ENCODE measurements at regions not wholly inside any gene's neighbourhood (a gene's known extent, or its start where the extent isn't known, plus 50 kb on each side); places are given as distances from the start of the nearest gene placed in this dataset.
"Not testable (repeated sequence)": the region's sequence is repeated elsewhere in the genome, so short reads cannot be mapped to it uniquely, and the experiment has no call there.

DNA sequence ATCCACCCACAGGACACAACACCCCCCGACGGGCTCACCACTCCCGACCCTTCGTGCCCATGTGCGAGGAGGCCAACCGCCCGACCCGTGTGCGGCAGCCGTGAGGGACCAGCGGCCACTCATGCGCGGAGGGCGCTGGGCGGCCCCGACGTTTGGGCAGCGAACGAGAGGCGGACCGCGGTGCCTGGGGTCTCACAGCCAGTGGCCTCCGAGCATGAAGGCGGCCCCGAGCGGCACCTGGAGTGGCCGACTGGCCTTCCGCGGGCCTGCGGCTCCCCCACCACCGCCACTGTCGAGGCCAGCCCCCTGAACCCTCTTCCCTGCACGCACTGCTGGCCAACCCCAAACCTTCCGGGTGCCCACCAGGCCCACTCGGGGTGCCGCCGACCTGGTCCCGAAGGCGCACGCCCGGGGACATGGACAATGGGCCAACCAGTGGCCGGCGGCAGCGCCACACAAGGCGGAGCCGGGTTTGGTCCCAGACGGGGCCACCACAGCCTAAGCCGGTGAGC lies 4274.9 kb upstream of the OR11H1 start:
- no peak for DNase-seq

DNA sequence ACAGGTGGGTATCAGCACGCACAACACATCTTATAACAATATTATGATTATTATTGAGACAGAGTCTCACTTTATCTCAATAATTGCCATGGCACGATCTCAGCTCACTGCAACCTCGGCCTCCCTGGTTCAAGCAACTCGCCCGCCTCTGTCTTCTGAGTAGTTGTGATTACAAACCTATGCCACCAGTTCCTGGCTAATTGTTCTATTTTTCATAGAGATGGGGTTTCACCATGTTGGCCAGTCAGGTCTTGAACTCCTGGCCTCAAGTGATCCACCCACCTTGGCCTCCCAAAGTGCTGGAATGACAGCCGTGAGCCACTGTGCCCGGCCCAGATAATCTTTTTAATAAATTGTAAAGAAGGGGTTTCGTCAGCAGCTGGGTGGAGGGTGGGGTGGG lies 4257.0 kb upstream of the OR11H1 start:
- not testable (repeated sequence) for DNase-seq

DNA sequence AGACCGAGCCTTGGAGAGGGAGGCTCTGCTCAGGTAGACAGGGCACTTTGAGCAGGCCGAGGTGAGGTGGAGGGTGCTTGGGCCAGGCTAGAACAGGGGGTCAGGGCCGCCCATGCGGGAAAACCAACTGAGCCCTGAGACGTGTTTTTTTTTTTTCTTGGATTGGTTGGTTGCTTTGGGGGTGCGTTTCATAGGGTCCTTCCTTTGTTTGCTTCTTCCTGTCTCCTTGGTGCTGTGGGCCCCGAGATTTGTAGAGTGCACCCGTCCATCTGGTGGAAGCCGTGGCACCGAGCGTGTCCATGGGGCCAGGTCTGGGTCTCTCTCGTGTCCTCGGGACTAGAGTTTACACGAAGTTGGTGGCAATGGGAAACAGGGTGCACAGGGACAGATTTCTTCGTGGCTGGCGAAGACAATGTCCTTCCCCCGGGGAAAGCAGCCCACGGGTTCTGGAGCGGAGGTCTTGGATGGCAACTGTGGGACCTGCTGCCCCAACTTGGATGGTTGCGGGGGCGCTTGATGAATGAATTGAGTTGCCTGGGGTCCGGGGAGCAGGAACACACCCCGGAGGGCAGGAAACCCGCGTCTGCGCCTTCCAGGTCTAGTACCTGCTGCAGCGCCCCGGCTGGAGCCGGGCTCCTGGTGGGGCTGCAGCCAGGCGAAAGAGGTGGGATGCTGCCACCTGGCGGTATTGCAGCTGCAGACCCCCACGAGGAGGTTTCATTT lies 4242.7 kb upstream of the OR11H1 start:
- DNase-seq, result peak; percentile 17

- not testable (repeated sequence) for DNase-seq
These were observed 4242.2 kb upstream of the OR11H1 start for GRCh38 chr22:11285839-11286205.

DNA sequence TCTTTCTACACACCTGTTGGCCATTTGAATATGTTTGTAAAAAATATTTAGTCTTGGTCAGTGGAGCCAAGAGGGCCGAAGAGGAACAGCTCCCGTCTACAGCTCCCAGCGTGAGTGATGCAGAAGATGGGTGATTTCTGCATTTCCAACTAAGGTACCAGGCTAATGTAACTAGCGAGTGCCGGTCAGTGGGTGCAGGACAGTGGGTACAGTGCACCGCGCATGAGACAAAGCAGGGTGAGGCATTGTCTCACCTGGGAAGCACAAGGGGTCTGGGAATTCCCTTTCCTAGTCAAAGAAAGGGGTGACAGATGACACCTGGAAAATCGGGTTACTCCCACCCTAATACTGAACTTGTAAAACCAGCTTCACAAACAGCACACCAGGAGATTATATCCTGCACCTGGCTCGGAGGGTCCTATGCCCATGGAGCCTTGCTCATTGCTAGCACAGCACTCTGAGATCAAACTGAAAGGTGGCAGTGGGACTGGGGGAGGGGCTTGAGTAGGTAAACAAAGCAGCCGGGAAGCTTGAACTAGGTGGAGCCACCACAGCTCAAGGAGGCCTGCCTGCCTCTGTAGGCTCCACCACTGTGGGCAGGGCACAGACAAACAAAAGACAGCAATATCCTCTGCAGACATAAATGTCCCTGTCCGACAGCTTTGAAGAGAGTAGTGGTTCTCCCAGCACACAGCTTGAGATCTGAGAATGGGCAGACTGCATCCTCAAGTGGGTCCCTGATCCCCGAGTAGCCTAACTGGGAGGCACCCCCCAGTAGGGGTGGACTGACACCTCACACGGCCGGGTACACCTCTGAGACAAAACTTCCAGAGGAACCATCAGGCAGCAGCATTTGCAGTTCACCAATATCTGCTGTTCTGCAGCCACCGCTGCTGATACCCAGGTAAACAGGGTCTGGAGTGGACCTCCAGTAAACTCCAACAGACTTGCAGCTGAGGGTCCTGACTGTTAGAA lies 4239.5 kb upstream of the OR11H1 start:
- DNase-seq, result not testable (repeated sequence)

DNA sequence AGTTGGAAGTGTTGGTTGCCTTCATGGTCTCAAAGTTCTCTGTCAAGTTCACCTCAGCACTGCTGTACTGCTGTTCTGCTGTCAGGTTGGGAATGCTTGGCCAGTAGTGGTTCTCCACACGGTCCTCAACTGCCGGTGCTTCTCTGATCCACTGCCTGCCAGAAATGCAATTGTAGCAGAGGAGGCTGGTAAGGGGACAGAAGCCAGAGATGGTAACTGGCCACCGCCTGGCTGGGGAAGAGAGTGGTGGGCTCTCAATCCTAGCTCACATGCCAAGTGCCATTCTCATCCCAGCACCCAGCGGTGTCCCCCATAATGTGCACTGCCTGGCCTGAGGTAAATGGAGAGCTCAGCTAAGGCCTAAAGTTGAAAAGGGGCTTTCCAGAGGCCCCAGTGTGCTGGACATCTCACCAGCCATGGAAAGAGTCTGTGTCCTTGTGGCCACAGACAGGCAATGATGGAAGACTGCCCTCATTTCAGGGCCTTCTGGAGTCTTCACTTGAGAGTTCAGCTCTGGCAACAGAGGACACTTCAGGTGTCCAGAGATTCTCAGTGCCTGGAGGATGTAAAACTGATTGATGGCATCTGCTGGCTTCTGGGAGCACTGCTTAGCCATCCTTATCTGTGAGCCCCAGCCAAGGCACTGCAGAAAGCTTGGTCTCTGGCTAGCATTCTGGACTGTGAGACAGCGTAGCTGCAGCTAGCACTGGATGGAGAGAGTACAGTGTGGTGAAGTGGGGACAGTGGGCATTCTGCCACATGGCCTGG lies 4229.7 kb upstream of the OR11H1 start:
- not testable (repeated sequence) for DNase-seq

GRCh38 chr22:11302427-11302826 lies 4225.6 kb upstream of the OR11H1 start:
- not testable (repeated sequence) for DNase-seq

- DNase-seq, result not testable (repeated sequence)
These were observed 4225.1 kb upstream of the OR11H1 start for GRCh38 chr22:11302904-11303303.

DNA sequence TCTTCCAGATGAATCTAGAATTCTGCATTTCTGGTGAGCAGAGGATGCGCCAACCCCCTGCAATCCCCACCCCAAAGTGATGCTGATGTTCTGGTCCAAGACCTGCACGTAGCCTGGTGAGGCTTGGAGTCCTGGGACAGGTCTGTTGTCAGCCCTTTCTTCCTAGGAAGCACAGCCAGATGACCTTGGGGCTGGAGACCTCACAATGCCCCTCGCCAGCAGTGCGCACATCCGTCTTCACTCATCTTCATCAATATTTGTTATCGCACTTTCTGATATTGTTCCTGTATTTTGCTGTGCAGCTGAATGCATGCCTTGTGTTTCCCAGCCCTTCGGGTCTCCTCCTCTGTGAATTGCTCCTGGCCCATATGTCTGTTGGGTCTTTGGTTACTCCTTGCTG lies 4222.8 kb upstream of the OR11H1 start:
- DNase-seq, result not testable (repeated sequence)

DNA sequence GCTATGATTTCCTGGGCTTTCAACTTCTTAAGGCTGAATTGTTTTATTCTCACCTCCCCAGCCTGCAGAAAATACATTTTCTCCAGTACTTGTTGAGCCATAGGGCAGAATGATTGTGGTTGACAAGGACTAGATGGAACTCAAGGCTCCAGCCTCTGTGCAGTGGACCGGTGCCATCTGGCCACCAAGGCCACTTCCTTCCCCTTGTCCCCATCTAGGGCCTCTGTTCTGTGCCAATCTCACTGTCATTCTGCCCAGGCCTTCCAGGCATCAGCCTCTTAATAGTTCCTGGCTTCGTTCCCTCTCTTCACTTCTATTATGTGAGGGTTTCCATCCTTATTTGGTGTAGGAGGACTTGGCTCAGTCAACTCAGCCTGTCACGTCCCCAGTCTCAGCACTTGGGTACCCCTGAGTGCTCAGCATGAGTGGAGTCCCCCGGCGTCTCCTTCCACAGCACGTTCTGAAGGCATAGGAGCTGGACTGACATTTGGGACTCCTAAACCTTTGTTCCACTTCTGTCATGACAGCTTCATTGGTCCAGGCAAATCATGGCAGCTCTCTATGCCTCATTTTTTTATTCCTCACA lies 4221.0 kb upstream of the OR11H1 start:
- DNase-seq, result not testable (repeated sequence)

DNA sequence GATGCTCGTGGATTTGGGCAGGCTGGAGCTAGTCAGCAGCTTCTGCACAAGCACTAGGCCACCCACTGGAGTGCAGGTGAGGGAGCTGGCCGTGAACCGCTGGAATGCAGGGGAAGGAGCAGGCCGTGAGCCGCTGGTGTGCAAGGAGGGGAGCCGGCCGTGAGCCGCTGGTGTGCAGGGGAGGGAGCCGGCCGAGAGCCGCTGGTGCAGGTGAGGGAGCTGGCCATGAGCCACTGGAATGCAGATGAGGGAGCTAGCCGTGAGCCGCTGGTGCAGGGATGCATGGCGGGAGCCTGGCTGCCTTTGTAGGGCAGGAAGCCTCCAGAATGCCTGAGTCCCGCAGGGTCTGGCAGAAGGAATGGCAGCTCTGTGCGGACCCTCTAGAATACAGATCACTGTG lies 4220.0 kb upstream of the OR11H1 start:
- DNase-seq, result no peak

DNA sequence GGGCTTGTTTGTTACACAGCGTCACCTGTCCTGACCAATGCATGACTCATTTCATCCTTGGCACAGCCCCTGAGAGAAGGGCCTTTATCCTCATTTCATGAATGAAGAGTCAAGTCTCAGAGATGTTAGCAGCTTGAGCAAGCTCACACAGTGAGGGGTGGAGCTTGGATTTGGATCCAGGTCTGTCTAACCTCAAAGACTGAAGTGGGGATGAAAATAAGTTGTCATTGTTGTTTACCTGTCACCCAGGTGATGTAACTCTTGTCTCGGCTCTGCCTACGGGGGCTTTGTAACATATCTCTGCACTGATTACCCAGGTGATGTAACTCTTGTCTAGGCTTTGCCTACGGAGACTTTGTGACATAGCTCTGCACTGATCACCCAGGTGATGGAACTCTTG lies 4218.2 kb upstream of the OR11H1 start:
- DNase-seq, result not testable (repeated sequence)

DNA sequence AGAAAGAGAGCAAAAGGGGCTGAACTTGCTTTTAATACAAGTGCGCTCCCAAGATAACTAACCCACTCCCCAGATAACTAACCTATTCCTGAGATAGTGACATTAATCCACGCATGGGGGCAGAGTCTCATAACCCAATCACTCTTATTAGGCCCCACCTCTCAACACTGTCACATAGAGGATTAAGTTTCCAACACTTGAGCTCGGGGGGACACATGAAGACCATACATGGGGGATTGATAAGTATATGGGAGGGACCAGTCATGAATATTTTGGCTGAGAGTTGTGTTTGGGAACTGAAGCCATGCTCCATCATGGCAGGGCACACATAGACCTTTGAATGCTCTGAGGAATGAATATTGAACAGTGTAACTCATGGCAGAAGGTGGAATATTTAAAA lies 4217.3 kb upstream of the OR11H1 start:
- not testable (repeated sequence) for DNase-seq

- not testable (repeated sequence) for DNase-seq
These were observed 4215.4 kb upstream of the OR11H1 start for GRCh38 chr22:11312640-11313039.

- not testable (repeated sequence) for DNase-seq
These were observed 4214.8 kb upstream of the OR11H1 start for GRCh38 chr22:11313040-11313759.

DNA sequence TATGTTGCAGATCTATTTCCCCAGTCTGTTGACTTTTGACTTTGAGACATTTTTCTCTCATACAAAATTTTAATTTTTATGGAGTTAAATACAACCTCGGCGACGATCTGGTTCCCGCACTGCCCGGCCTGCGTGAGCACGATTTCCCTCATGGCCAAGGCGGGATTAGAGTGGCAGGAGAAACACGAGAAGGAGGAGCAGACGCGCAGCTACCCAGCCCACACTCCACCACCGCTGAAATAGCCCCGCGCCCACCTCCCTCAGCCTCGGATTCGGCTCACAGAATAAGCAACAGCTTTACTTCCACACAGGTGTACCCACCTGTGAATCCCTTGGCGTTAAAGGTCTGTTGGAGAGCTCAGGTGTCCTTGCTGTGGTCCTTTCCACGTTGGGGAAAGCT lies 4209.4 kb upstream of the OR11H1 start:
- not testable (repeated sequence) for DNase-seq

DNA sequence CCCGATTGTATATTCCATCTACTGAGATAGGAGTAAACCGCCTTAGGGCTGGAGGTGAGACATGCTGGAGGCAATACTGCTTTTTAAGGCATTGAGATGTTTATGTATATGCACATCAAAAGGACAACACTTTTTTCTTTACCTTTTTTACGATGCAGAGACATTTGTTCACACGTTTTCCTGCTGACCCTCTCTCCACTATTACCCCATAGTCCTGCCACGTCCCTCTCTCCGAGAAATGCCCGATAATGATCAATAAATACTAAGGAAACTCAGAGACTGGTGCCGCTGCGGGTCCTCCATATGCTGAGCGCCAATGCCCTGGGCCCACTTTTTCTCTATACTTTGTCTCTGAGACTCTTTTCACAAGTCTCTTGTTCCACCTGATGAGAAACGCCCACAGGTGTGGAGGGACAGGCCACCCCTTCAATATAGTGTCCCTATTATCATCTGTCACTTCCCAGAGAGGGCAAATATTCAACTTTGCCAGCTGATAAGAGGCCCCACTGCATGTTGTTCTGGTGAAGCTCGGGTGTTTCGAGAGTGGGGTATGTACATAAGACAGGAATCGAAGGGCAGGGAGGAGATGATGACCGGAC lies 4203.5 kb upstream of the OR11H1 start:
- DNase-seq, result not testable (repeated sequence)

- no peak for DNase-seq
These were observed 4202.2 kb upstream of the OR11H1 start for GRCh38 chr22:11325767-11326166.

DNA sequence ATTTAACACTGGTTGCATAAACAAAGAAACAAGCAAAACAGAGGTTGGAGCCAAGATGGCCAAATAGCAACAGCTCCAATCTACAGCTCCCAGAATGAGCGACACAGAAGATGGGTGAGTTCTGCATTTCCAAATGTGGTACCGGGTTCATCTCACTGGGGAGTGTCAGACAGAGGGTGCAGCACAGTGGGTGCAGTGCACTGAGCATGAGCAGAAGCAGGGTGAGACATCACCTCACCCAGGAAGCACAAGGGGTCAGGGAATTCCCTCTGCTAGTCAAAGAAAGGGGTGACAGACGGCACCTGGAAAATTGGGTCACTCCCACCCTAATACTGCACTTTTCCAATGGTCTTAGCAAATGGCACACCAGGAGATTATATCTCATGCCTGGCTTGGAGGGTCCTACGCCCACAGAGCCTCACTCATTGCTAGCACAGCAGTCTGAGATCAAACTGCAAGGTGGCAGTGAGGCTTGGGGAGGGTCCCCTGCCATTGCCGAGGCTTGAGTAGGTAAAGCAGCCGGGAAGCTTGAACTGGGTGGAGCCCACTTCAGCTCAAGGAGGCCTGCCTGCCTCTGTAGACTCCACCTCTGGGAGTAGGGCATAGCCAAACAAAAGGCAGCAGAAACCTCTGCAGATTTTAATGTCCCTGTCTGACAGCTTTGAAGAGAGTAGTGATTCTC lies 4186.5 kb upstream of the OR11H1 start:
- DNase-seq, result not testable (repeated sequence)

GRCh38 chr22:11351181-11351580 lies 4176.8 kb upstream of the OR11H1 start:
- not testable (repeated sequence) for DNase-seq

- not testable (repeated sequence) for DNase-seq
These were observed 4175.7 kb upstream of the OR11H1 start for GRCh38 chr22:11352287-11352686.

Measured in activated CD4-positive, alpha-beta T cell treated with anti-CD3 and anti-CD28 coated beads, Interleukin-2, amount 50 U/mL, for 16 hours (primary cell).